Hepatocyte (in vitro differentiated cells): ENCODE measurements at regions not wholly inside any gene's neighbourhood (a gene's known extent, or its start where the extent isn't known, plus 50 kb on each side); places are given as distances from the start of the nearest gene placed in this dataset.

Source experiments
- DNase-seq: peaks from one replicate; pipeline ENCODE4 v3.0.0-alpha.2; 2016; ENCODE audit warnings: low spot score
- H2AFZ ChIP-seq: fragments of 200-600 bp; sonication (generic); 2 replicates; pipeline ENCODE4 v1.6.0; 2016; ENCODE audit warnings: antibody characterized with exemption, mild to moderate bottlenecking
- H3K27ac ChIP-seq: fragments of 200-600 bp; sonication (generic); 2 replicates; pipeline ENCODE4 v1.5.1; 2016; ENCODE audit warnings: mild to moderate bottlenecking
- H3K27me3 ChIP-seq: fragments of 200-600 bp; sonication (generic); 2 replicates; pipeline ENCODE4 v1.6.1; 2016
- H3K36me3 ChIP-seq: fragments of 200-600 bp; sonication (generic); replicated peaks from 2 replicates; pipeline ENCODE4 v1.5.1; 2016; ENCODE audit warnings: low read depth; ENCODE audit not compliant: insufficient read depth
- H3K4me1 ChIP-seq: fragments of 200-600 bp; sonication (generic); 2 replicates; pipeline ENCODE4 v1.5.1; 2016; ENCODE audit warnings: mild to moderate bottlenecking, moderate library complexity; ENCODE audit not compliant: insufficient read depth
- H3K4me2 ChIP-seq: fragments of 200-600 bp; sonication (generic); 2 replicates; pipeline ENCODE4 v1.6.0; 2016
- H3K4me3 ChIP-seq: fragments of 200-600 bp; sonication (generic); 2 replicates; pipeline ENCODE4 v1.5.1; 2016; ENCODE audit warnings: mild to moderate bottlenecking
- H3K79me2 ChIP-seq: fragments of 200-600 bp; sonication (generic); 2 replicates; pipeline ENCODE4 v1.6.0; 2017; ENCODE audit warnings: mild to moderate bottlenecking
- H3K9me2 ChIP-seq: fragments of 200-600 bp; sonication (generic); replicated peaks from 2 replicates; pipeline ENCODE4 v1.6.0; 2017; ENCODE audit warnings: mild to moderate bottlenecking; ENCODE audit not compliant: insufficient read depth
- H3K9me3 ChIP-seq: fragments of 200-600 bp; sonication (generic); 2 replicates; pipeline ENCODE4 v1.5.1; 2016; ENCODE audit warnings: low read depth, mild to moderate bottlenecking
- H4K20me1 ChIP-seq: fragments of 200-600 bp; sonication (generic); 2 replicates; pipeline ENCODE4 v1.6.0; 2016; ENCODE audit warnings: mild to moderate bottlenecking; ENCODE audit not compliant: insufficient read depth, poor library complexity, severe bottlenecking
- EZH2 ChIP-seq: fragments of 200-600 bp; sonication (generic); IDR thresholded peaks from 2 replicates; pipeline ENCODE4 v1.6.1; 2016; ENCODE audit warnings: antibody characterized with exemption, mild to moderate bottlenecking, borderline replicate concordance
- EZH2phosphoT487 ChIP-seq: fragments of 200-600 bp; sonication (generic); IDR thresholded peaks from one replicate; pipeline ENCODE4 v1.6.1; 2018; ENCODE audit warnings: antibody characterized with exemption, mild to moderate bottlenecking, low read depth, moderate library complexity; ENCODE audit not compliant: unreplicated experiment, severe bottlenecking
- WGBS: methylation state at CpG from one replicate; pipeline ENCODE4 v1.1.6; 2016; ENCODE audit warnings: low lambda C conversion rate; ENCODE audit errors: missing lambda C conversion rate; 5-methylcytosine and 5-hydroxymethylcytosine counted together
- TF ChIP-seq, protein P1 (sequence below): fragments of 200-600 bp; sonication (generic); IDR thresholded peaks from 2 replicates; pipeline ENCODE4 v1.5.1; 2016; ENCODE audit warnings: antibody characterized with exemption, mild to moderate bottlenecking; ENCODE audit not compliant: poor library complexity

- Histone ChIP-seq H3K27ac (no peak overlapping the region), H3K9me3 (no peaks in the 10 kb centered on the region), H3K4me1 (no peaks in the 10 kb centered on the region), H3K9me2 (no peaks in the 10 kb centered on the region), H3K36me3 (no peaks in the 10 kb centered on the region), H2AFZ (no peak overlapping the region), H3K27me3 (no peaks in the 10 kb centered on the region), H3K4me2 (no peak overlapping the region), H4K20me1 (no peaks in the 10 kb centered on the region), H3K79me2 (no peaks in the 10 kb centered on the region), H3K4me3 (no peak overlapping the region)
- DNase-seq: no peak
- TF ChIP-seq, protein P1, sequence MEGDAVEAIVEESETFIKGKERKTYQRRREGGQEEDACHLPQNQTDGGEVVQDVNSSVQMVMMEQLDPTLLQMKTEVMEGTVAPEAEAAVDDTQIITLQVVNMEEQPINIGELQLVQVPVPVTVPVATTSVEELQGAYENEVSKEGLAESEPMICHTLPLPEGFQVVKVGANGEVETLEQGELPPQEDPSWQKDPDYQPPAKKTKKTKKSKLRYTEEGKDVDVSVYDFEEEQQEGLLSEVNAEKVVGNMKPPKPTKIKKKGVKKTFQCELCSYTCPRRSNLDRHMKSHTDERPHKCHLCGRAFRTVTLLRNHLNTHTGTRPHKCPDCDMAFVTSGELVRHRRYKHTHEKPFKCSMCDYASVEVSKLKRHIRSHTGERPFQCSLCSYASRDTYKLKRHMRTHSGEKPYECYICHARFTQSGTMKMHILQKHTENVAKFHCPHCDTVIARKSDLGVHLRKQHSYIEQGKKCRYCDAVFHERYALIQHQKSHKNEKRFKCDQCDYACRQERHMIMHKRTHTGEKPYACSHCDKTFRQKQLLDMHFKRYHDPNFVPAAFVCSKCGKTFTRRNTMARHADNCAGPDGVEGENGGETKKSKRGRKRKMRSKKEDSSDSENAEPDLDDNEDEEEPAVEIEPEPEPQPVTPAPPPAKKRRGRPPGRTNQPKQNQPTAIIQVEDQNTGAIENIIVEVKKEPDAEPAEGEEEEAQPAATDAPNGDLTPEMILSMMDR: no peak
- no peak for TF ChIP-seq EZH2phosphoT487
- TF ChIP-seq EZH2: no peak
- WGBS: 76% methylated on average over 3 of the region's 3 CpGs
These were observed 377.7 kb downstream of the PRDM5 start for GRCh38 chr4:120544838-120545237.

DNA sequence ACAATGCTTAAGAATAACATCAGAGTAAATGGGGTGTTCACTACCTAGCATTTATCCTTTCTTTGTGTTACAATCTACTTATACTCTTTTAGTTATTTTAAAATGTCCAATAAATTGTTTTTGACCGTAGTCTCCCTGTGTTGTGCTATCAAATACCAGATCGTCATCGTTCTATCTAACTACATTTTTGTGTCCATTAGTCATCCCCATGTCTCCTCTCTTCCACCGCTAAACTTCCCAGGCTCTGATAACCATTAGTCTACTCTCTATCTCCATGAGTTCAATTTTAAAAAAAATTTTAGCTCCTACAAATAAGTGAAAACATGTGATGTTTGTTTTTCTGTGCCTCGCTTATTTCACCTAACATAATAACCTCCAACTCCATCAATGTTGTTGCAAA lies 381.9 kb downstream of the PRDM5 start:
- DNase-seq: no peak
- no peak overlapping the region for H2AFZ ChIP-seq
- H3K9me2 ChIP-seq: no peaks in the 10 kb centered on the region
- no peaks in the 10 kb centered on the region for H3K4me1 ChIP-seq
- H3K36me3 ChIP-seq: no peaks in the 10 kb centered on the region
- 83% methylated on average over 5 of the region's 5 CpGs for WGBS
- no peak overlapping the region for H3K4me3 ChIP-seq
- H3K4me2 ChIP-seq: no peak overlapping the region
- no peaks in the 10 kb centered on the region for H3K9me3 ChIP-seq
- H3K27ac ChIP-seq: no peak overlapping the region
- TF ChIP-seq, protein P1: no peak
- no peak for TF ChIP-seq EZH2
- TF ChIP-seq EZH2phosphoT487: no peak
- no peaks in the 10 kb centered on the region for H4K20me1 ChIP-seq
- no peaks in the 10 kb centered on the region for H3K79me2 ChIP-seq
- H3K27me3 ChIP-seq: no peaks in the 10 kb centered on the region

GRCh38 chr4:120536884-120537283 lies 385.6 kb downstream of the PRDM5 start:
- Histone ChIP-seq H3K36me3 (no peaks in the 10 kb centered on the region), H2AFZ (no peak overlapping the region), H4K20me1 (no peaks in the 10 kb centered on the region), H3K27ac (no peak overlapping the region), H3K79me2 (no peaks in the 10 kb centered on the region), H3K9me2 (no peaks in the 10 kb centered on the region), H3K4me2 (no peak overlapping the region), H3K4me3 (no peak overlapping the region), H3K27me3 (no peaks in the 10 kb centered on the region), H3K9me3 (no peaks in the 10 kb centered on the region), H3K4me1 (no peaks in the 10 kb centered on the region)
- DNase-seq: no peak
- 93% methylated on average over 4 of the region's 4 CpGs for WGBS
- TF ChIP-seq, protein P1: no peak
- no peak for TF ChIP-seq EZH2
- no peak for TF ChIP-seq EZH2phosphoT487

DNA sequence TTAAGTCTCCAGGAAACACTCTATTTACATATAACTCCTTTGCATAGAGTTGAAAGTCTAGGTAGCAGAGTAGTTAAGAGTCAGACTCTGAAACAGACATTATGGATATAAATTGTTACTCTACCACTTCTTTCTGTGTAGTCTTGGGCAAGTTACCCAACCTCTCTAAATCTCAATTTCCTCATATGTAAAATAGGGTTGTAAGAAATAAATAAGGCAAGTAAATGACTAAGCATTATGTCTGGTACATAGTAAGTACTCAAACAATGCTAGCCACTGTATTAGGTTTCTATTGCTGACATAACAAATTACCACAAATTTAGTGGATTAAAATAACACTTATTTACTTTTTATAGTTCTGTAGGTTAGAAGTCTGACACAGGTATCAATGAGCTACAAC lies 394.1 kb downstream of the PRDM5 start:
- TF ChIP-seq EZH2phosphoT487 (no peak), EZH2 (no peak)
- TF ChIP-seq, protein P1: no peak

More for the DNA sequence above, 394.1 kb downstream of the PRDM5 start:
- H3K4me3 ChIP-seq: no peak overlapping the region
- H4K20me1 ChIP-seq: no peaks in the 10 kb centered on the region
- peaks cover 3% of the 10 kb centered on the region for H3K4me1 ChIP-seq
- H3K27me3 ChIP-seq: no peaks in the 10 kb centered on the region
- no peak overlapping the region for H3K27ac ChIP-seq
- no peaks in the 10 kb centered on the region for H3K9me2 ChIP-seq
- no peaks in the 10 kb centered on the region for H3K9me3 ChIP-seq
- no peak overlapping the region for H2AFZ ChIP-seq
- H3K36me3 ChIP-seq: no peaks in the 10 kb centered on the region
- no peak overlapping the region for H3K4me2 ChIP-seq
- no peaks in the 10 kb centered on the region for H3K79me2 ChIP-seq
- DNase-seq: no peak
